GM18511 (cell line): ENCODE measurements at regions not wholly inside any gene's neighbourhood (a gene's known extent, or its start where the extent isn't known, plus 50 kb on each side); places are given as distances from the start of the nearest gene placed in this dataset.
"Not testable (repeated sequence)": the region's sequence is repeated elsewhere in the genome, so short reads cannot be mapped to it uniquely, and the experiment has no call there.

Source experiments
- ATAC-seq: cut with Tn5 transposase; IDR thresholded peaks from one replicate; pipeline ENCODE4 v1.9.1; 2021; ENCODE audit warnings: mild to moderate bottlenecking, moderate library complexity; ENCODE audit not compliant: unreplicated experiment

DNA sequence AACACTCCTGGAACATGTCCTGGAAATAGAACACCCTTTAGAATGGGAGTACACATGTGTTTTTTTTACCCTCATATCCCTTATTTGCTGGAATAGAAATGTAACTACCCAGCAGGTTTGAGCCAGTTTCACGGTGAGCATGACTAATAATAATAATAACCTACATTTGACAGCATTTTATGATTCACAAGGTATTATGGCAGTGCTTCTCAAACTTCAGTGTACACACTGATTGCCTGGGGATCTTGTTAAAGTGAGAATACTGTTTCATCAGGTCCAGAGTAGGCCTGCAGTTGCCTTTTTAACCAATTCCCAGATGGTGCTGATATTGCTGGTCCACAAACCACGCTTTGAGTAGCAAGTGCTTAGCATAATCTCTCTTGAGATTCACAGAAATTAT is 63.9 kb downstream of the NFKBIZ start:
- no peak for ATAC-seq

DNA sequence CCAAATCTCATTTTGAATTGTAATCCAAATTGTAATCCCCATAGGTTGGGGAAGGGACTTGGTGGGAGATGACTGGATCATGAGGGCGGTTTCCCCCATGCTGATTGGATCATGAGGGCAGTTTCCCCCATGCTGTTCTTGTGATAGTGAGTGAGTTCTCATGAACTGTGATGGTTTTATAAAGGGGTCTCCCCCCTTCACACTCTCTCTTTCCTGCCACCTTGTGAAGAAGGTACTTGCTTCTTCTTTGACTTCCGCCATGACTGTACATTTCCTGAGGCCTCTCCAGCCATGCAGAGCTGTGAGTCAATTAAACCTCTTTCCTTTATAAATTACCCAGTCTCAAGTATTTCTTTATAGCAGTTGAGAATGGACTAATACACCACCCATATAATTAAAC is 68.4 kb downstream of the NFKBIZ start:
- not testable (repeated sequence) for ATAC-seq

DNA sequence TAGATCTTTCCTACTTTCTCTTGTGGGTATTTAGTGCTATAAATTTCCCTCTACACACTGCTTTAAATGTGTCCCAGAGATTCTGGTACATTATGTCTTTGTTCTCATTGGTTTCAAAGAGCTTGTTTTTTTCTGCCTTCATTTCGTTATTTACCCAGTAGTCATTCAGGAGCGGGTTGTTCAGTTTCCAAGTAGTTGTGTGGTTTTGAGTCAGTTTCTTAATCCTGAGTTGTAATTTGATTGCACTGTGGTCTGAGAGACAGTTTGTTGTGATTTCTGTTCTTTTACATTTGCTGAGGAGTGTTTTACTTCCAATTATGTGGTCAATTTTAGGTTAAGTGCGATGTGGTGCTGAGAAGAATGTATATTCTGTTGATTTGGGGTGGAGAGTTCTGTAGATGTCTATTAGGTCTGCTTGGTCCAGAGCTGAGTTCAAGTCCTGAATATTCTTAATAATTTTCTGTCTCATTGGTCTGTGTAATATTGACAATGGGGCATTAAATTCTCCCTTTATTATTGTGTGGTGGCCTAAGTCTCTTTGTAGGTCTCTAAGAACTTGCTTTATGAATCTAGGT is 72.9 kb downstream of the NFKBIZ start:
- not testable (repeated sequence) for ATAC-seq

DNA sequence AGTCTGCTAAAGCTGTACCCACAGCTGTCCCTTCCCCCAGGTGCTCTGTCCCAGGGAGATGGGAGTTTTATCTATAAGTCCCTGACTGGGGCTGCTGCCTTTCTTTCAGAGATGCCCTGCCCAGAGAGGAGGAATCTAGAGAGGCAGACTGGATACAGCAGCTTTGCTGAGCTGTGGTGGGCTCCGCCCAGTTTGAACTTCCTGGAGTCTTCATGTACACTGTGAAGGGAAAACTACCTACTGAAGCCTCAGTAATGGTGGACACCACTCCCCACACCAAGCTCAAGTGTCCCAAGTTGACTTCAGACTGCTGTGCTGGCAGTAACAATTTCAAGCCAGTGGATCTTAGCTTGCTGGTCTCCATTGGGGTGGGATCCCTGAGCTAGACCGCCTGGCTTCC is 75.3 kb downstream of the NFKBIZ start:
- peak; percentile 52 for ATAC-seq

DNA sequence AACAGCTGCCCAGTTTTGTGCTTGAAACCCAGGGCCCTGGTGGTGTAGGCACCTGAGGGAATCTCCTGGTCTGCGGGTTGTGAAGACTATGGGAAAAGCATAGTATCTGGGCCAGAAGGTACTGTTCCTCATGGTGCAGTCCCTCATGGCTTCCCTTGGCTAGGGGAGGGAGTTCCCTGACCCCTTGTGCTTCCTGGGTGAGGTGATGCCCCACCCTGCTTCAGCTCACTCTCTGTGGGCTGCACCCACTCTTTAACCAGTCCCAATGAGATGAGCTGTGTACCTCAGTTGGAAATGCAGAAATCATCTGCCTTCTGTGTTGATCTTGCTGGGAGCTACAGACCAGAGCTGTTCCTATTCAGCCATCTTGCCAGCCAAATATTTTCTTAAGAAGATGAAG is 75.8 kb downstream of the NFKBIZ start:
- ATAC-seq = not testable (repeated sequence)

DNA sequence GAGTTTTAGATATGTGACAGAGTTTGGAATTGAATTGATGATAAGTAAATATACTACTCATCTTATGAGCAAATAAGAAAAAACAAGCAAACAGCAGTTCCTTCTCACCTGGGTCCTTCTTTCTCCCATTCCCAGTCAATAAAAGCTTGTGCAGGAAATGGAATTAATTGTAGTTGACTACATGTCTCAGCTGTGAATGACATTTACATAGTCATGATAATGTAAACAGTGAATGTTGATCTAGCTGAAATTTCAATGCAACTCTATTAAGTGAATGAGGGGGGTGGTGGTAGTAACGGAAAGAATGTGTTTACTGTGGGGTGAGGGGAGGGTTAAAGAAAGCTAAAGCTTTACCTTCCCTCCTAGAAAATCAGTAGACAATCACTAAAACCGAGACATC is 76.2 kb downstream of the NFKBIZ start:
- no peak for ATAC-seq

DNA sequence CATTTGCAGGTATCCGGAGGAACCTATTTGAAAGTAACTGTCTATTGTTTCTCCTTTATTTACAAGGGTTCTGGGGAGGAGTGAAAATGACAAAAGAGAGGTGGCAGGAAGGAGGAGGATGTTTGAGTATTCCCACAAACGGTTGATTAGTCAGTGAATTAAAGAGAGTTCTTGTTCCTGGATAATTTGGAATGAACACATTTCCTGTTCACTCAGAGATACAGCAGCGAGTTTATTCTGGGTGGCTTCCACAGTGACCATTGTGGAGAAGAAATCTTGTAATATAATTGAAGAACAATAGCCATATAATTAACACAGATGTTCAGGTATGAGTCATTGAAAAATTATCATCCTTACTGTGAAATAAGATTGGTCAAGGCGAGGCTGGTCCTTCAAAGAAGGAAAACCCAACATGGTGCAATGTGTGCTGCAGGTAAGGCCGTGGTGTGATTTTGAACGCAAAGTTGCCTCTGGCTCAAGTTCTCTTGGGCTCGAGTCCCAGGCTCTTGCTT is 77.3 kb downstream of the NFKBIZ start:
- ATAC-seq = no peak

DNA sequence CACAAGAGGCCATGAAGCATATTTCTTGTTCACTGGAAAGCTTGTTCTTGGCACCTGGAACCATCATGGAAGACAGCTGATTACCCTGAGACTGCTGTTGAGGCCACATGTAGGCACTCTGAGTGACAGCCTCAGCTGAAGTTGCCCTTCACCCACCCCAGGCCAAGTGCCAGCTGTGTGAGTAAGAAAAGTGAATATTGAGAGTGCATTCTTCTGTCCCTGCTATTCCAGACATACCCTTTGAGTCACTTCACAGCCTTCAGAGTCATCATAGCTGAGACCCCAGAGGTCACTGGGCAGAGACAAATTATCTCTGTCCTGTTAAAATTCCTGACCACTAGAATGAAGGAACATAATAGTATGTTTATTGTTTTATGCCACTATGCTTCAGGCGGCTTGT is 79.6 kb downstream of the NFKBIZ start:
- no peak for ATAC-seq

DNA sequence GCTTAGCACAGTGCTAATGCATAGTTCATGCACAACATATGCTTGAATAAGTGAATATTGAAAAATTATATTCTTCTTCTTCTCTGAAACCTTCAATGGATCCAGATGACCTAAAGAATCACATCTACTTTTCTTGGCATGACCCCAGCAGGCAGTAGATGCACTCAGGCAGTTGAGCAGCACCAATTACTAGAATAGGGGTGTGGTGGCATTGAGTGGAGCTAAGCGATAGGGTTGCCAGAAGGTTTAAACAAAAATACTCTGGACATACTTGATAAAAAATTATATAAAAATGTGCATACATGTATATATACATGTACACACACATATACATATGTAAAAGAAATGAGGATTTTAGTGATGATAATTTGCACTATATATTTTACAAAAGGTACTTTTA is 81.8 kb downstream of the NFKBIZ start:
- no peak for ATAC-seq

DNA sequence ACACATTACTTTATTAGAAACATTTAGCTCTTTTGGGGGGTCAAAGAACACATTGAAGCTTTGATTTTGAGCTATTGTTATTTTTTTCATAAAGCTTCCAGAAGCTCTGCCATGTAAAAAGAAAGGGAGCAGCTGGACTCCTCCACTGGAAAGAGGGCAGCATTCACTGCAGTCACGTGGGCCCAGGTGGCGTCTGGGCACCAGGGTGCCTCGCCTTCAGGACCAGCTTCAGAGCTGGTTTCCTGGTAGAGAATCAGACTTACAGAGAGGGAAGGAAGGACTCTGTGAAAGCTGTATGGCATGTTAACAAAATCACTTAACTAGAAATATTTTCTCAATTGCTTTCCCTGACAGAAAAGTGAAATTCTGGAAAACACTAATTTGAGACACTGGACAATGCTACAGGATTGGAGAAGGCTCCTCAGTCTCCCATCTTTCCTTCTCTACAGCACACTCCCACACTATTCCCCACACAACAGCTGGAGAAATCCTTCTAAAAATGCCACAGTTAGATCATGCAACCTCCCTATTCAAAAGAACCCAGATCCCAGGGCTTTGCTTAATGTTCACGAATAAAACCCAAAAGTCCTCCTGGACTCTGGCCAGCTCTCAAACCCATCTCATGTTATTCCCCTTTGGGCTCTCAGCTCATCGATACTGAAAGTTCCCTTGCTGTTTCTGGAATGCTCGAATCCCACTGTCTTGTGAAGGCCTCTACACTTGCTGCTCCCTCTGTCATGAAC is 83.2 kb downstream of the NFKBIZ start:
- ATAC-seq = no peak

DNA sequence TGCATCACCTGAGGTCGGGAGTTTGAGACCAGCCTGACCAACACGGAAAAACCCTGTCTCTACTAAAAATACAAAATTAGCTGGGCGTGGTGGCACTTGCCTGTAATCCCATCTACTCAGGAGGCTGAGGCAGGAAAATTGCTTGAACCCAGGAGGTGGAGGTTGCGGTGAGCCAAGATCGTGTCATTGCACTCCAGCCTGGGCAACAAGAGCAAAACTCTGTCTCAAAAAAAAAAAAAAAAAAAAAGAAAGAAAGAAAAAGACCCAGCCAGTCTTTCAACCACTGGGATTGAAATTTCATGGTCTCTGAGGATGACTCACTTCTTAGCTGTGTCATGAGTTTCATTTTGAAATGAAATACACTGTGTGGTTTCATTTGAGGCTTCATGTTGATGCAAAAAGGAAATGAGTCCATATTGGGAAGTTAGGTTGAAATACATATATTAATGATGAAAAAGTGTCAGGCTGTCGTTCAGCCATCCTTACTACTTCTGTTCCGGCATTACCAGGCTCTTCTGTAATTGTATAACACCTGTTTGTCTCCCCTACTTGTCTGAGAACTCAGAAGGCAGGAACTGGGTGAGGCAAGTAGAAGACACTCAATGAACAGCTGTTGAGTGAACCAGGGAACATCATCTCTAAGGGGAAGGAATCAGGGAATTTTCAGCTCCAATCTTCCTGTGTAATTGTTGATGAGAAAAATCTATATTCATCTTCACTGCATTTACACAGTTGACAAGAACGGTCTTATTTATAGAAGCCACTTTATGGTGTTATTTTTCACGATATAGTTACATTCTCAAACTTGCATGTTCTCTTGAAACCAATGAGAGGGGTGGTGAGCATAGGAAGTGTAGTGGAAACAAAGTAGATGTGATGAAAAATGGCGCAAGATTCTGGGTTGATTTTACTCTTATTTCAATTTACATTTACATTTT is 87.4 kb downstream of the NFKBIZ start:
- ATAC-seq = peak; percentile 89

DNA sequence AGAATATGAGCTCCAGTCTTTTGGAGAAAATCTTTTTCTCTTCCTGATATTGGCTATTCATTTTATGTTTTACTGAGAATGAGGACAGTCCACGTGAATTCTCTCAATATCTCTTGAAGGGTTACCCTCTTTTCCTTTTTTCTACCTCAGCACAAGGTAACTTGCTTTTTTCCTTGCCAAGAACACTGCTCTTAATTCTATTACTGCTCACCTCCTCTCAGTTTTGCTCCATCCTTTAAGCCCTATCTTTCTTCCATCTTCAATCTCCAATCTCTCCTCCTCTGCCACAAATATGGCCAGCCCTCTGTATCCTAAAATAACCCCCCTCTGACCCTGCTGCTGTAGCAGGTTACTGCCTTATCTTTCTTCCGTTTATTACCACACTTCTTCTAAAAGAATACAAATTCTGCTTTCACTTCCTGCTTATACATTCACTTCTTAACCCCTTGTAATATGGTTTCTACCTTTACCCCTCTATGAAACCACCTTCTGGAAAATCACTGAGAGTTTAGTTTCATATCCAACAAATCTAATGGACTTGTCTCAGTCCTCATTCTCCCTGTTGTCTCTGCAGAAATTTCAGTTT is 89.0 kb downstream of the NFKBIZ start:
- peak; percentile 46 for ATAC-seq

DNA sequence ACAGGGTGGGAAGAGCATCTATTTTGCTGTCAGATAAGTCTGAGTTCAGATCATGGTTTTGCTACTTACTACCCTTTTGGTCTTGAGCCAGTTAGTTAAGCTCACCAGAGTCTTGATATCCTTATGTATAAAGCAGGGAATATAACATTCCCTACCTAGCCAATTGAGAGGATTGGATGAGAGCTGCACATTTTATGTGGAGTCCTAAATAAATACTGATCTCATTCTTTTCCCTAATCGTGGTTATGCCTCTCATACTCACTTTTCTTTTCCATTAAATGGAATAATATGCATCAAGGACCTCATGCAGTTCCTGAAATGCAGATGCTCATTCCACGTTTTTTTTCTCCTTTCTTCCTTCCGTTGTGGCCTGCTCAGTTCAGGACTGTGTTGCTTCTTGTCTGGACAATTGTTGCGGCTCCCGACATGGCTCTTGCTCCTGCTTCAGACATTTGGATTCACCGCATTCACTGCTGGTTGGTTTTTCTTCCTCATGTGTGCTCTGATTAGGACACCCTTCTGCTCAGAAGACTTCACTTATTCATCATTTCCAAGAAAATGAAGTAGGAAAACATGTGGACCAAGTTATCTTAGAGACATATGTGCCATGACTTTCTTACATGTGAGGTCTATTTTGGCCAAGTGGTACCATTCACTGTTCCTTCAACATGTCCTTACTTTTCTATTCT is 90.2 kb downstream of the NFKBIZ start:
- ATAC-seq = no peak

DNA sequence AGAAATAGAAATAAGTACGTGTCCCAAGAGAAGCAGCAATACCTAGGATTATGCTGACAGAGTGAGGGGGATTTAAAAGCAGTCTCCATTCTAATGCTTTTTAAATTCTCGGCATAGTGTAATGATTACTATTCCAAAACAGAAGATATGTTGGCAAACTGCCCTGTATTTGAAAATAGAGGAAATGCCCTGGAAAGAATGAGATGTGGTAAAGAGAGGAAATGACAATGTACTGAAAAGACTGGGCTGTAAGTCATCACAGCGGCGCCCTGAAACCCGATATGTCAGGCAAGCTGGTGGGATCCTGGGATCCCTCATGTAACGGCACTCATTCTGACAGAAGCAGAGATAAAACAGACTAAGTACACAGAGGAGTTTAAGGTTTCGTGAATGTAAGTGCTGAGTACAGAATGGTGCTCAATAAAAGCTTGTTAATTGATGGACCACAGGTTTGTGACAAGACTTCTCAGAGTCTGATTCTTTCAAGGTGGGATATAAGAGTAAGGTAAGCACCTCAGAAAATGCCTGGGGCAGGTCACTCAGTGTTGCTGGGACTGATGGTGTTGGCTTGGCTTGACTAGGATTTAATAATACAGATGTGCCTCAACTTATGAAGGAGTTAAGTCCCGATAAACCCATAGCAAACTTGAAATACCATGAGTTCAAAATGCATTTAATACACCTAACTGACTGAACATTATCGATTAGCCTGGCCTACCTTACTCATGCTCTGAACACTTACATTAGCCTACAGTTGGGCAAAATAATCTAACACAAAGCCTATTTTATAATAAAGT is 91.4 kb downstream of the NFKBIZ start:
- ATAC-seq = no peak

DNA sequence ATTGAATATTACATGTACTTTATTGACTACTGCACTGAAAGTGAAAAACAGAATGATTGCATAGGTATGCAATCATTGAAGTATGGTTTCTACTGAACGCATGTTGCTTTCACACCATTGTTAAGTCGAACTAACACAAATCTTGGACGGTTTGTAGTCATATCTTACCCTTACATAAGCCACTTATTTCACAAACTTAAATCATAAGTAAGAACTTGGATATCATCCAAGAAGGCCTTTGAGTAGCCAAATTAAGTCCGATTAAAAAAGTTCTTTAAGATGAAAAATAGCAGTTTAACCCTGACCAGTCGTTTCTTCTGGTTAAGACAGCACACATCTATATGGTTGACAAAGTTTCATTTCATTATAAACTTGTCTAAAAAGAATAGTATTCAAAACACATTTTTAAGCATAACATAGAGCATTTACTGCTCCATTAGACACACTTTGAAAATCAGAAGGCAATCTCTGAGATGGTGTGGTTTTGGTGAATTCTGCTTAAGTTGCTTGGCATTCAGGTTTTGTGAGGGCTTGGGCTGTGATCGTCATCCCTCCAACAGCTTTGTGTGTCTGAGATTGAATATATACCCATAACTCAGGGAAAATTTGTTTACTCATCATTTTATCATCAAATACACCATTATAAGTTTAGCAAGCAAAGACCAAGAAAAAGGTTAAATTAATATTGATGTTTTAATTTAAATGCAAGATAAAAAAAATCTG is 92.2 kb downstream of the NFKBIZ start:
- ATAC-seq = no peak

DNA sequence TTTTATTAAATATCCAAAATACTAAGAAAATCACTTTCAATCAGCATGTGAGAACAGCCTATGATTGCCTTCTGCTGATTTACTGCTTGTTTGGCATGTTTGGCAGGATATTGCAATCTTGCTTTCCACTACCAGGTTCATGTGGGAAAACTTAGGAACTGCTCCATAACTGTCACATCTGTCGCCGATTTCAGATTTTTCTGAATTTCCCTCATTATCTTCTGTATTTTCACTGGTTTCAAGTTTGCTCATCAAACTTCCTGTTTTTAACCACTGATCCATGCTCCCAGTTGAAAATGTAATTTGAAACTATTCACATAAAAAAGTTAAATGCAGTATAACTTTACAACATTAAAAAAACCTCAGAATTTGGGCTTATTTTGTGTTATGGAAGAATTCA is 93.0 kb downstream of the NFKBIZ start:
- no peak for ATAC-seq

DNA sequence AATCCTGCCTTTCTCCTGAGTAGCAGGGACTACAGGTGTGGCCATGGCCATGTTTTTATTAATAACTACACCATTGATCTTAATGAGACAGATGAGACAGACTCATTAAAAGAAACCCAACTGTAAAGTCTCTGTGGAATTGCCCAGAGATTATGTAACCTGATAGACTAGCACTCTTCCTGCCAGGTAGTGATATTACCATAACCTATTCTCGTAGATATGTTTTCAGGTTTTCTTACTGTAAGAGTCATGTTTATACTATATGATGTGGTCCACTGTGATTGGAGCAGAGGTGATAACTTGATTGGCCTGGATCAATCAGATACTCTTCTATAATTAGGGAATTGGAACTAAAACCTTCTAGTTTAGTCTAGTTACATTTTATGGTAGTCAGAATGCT is 93.7 kb downstream of the NFKBIZ start:
- ATAC-seq = peak; percentile 35

DNA sequence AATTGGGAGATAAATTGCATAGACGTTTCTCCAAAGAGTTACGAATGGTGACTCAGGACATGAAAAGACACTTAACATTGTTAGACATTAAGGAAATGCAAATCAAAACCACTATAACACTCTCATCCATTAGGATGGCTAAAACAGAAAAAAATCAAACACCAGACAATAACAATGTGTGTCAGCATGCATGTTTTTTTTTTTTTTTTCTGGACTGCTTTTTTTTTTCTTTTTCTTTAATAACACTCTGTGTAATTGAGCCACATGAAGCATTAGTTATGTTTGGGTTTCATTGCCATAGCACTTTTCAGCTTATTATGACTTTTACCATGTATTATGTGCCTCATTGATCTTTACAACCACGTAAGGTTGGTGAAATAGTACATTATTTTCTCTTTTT is 95.0 kb downstream of the NFKBIZ start:
- no peak for ATAC-seq

DNA sequence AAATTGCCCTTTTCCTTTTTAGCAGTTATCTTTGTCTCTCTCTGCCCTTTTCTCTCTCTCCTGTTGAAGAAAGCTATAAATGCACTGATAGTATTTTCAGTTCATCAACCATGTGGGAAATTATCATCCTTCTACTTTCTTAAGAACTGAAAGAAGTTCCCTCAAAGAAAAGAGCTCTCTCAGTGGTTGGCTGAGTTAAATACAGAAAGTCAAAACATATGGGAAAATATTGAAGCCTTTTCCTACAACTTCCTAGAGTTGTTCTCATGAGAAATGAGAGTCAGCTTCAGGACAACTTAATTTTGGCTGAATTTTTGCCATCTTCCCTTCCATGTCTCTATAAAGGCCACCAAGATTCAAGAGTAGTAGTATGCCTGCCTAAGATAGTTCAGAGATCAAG is 96.7 kb downstream of the NFKBIZ start:
- ATAC-seq = no peak
